ENCODE measurements at regions not wholly inside any gene's neighbourhood (a gene's known extent, or its start where the extent isn't known, plus 50 kb on each side); places are given as distances from the start of the nearest gene placed in this dataset.

DNA sequence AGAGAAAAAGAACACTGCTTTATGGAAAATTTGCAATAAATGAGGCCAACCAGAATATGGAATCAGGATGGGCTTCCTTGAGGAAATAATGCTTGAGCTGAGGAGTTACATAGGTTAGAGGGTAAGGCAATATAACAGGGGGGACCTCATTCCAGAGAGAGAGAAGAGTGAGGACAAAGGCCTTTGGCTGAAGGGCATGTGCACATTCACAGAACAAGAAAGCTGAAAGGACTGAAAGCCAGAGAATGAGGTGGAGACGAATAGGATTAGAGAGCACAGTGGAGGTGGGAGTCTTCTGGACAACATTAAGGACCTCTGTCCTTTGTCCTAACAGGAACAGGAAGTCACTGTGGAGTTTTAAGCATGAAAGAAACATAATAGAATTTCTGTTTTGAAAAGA, 60.7 kb upstream of the MROH9 start (continued):
- TF ChIP-seq, protein P1, sequence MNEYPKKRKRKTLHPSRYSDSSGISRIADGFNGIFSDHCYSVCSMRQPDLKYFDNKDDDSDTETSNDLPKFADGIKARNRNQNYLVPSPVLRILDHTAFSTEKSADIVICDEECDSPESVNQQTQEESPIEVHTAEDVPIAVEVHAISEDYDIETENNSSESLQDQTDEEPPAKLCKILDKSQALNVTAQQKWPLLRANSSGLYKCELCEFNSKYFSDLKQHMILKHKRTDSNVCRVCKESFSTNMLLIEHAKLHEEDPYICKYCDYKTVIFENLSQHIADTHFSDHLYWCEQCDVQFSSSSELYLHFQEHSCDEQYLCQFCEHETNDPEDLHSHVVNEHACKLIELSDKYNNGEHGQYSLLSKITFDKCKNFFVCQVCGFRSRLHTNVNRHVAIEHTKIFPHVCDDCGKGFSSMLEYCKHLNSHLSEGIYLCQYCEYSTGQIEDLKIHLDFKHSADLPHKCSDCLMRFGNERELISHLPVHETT (tag by site-specific recombination; IDR thresholded peaks at IDR 0.05), result no peak
- TF ChIP-seq ZFHX2 (tag by site-specific recombination; conservative IDR thresholded peaks at IDR 0.05), result no peak

GRCh38 chr1:170881268-170882265, 53.8 kb upstream of the MROH9 start:
- Histone ChIP-seq H3K9me3 (ENCODE audit: control insufficient read depth, insufficient read depth, low read depth, low read length) (no peaks in the 10 kb centered on the region), H3K4me1 (ENCODE audit: control insufficient read depth, insufficient read depth, low read length) (no peaks in the 10 kb centered on the region), H3K4me3 (ENCODE audit: low read depth, low read length) (no peak overlapping the region), H3K27ac (ENCODE audit: extremely low read depth, low read depth, low read length) (no peak overlapping the region), H3K36me3 (ENCODE audit: control insufficient read depth in 2 of 2, insufficient read depth in 1 of 2, low read length in 2 of 2) (no peaks in the 10 kb centered on the region)
- CTCF ChIA-PET, result interaction anchor here (0.7 kb wide), 1 partner anchor 48 kb away, joined by 3 read pairs; no protein-coding TSS in a partner anchor
- POLR2A ChIA-PET, result no interaction called here
- TF ChIP-seq ZNF426 (tag by site-specific recombination; IDR thresholded peaks at IDR 0.05), result no peak
- TF ChIP-seq ZNF16 (tag by site-specific recombination; IDR thresholded peaks at IDR 0.05; ENCODE audit: low read depth), result no peak
- TF ChIP-seq ZNF654 (tag by site-specific recombination; IDR thresholded peaks at IDR 0.05; ENCODE audit: low read depth), result peak; percentile 70
- TF ChIP-seq, protein P2, sequence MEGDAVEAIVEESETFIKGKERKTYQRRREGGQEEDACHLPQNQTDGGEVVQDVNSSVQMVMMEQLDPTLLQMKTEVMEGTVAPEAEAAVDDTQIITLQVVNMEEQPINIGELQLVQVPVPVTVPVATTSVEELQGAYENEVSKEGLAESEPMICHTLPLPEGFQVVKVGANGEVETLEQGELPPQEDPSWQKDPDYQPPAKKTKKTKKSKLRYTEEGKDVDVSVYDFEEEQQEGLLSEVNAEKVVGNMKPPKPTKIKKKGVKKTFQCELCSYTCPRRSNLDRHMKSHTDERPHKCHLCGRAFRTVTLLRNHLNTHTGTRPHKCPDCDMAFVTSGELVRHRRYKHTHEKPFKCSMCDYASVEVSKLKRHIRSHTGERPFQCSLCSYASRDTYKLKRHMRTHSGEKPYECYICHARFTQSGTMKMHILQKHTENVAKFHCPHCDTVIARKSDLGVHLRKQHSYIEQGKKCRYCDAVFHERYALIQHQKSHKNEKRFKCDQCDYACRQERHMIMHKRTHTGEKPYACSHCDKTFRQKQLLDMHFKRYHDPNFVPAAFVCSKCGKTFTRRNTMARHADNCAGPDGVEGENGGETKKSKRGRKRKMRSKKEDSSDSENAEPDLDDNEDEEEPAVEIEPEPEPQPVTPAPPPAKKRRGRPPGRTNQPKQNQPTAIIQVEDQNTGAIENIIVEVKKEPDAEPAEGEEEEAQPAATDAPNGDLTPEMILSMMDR (tag by site-specific recombination; IDR thresholded peaks at IDR 0.05), result peak; percentile 67
- TF ChIP-seq ZNF473 (tag by site-specific recombination; IDR thresholded peaks at IDR 0.05), result no peak
- TF ChIP-seq SCRT2 (tag by site-specific recombination; IDR thresholded peaks at IDR 0.05), result 0 out of 2 replicates have a peak, but pooled peaks have one; percentile 15

Measured in HEK293 (cell line).